Activated CD4-positive, CD25-positive, alpha-beta regulatory T cell treated with anti-CD3 and anti-CD28 coated beads, Interleukin-2, amount 50 U/mL, for 16 hours (primary cell): ENCODE measurements at regions not wholly inside any gene's neighbourhood (a gene's known extent, or its start where the extent isn't known, plus 50 kb on each side); places are given as distances from the start of the nearest gene placed in this dataset.

Experiments
- DNase-seq: peaks from one replicate; pipeline ENCODE4 v3.0.0-alpha.2; 2020; ENCODE audit warnings: low read depth, low spot score

- DNase-seq, result no peak
Measured at GRCh38 chr2:34115076-34115475, 516.0 kb upstream of the FAM98A start.

GRCh38 chr2:34112161-34112560, 513.1 kb upstream of the FAM98A start:
- no peak for DNase-seq

- no peak for DNase-seq
Measured at GRCh38 chr2:34110392-34110791, 511.3 kb upstream of the FAM98A start.

- no peak for DNase-seq
Measured at GRCh38 chr2:34107811-34108210, 508.7 kb upstream of the FAM98A start.

- no peak for DNase-seq
Measured at GRCh38 chr2:34105006-34105767, 506.1 kb upstream of the FAM98A start.

GRCh38 chr2:34104601-34105000, 505.5 kb upstream of the FAM98A start:
- no peak for DNase-seq

- no peak for DNase-seq
Measured at GRCh38 chr2:34103437-34103836, 504.3 kb upstream of the FAM98A start.

- DNase-seq, result no peak
Measured at GRCh38 chr2:34102339-34102738, 503.2 kb upstream of the FAM98A start.

GRCh38 chr2:34099377-34099776, 500.3 kb upstream of the FAM98A start:
- DNase-seq, result no peak

- DNase-seq, result no peak
Measured at GRCh38 chr2:34098256-34098655, 499.2 kb upstream of the FAM98A start.

- peak; percentile 1 for DNase-seq
Measured at GRCh38 chr2:34096562-34097171, 497.6 kb upstream of the FAM98A start.

- no peak for DNase-seq
Measured at GRCh38 chr2:34093790-34094189, 494.7 kb upstream of the FAM98A start.

GRCh38 chr2:34070196-34070595, 471.1 kb upstream of the FAM98A start:
- no peak for DNase-seq

- DNase-seq, result no peak
Measured at GRCh38 chr2:34069604-34070003, 470.5 kb upstream of the FAM98A start.

GRCh38 chr2:34050413-34050812, 451.3 kb upstream of the FAM98A start:
- DNase-seq, result no peak

- DNase-seq, result no peak
Measured at GRCh38 chr2:34045101-34045655, 446.1 kb upstream of the FAM98A start.

- no peak for DNase-seq
Measured at GRCh38 chr2:34037886-34038285, 438.8 kb upstream of the FAM98A start.

GRCh38 chr2:34037157-34037556, 438.1 kb upstream of the FAM98A start:
- no peak for DNase-seq

- no peak for DNase-seq
Measured at GRCh38 chr2:34031097-34031496, 432.0 kb upstream of the FAM98A start.

- no peak for DNase-seq
Measured at GRCh38 chr2:34030273-34030672, 431.2 kb upstream of the FAM98A start.

- DNase-seq, result no peak
Measured at GRCh38 chr2:34029073-34029472, 430.0 kb upstream of the FAM98A start.

GRCh38 chr2:34025196-34025595, 426.1 kb upstream of the FAM98A start:
- DNase-seq, result no peak

GRCh38 chr2:34012715-34013302, 413.7 kb upstream of the FAM98A start:
- no peak for DNase-seq
